RPMI7951 (cell line): ENCODE measurements at regions not wholly inside any gene's neighbourhood (a gene's known extent, or its start where the extent isn't known, plus 50 kb on each side); places are given as distances from the start of the nearest gene placed in this dataset.

Source experiments
- DNase-seq: peaks from one replicate; pipeline ENCODE4 v3.0.0-alpha.2; 2012; ENCODE audit warnings: low read depth

GRCh38 chr6:77979204-77979603 lies 326.4 kb downstream of the MEI4 start:
- no peak for DNase-seq

GRCh38 chr6:77986380-77987034 lies 333.7 kb downstream of the MEI4 start:
- DNase-seq, result no peak

GRCh38 chr6:77987035-77987384 lies 334.2 kb downstream of the MEI4 start:
- DNase-seq, result no peak

- no peak for DNase-seq
Measured at GRCh38 chr6:78010130-78010529, 357.3 kb downstream of the MEI4 start.

GRCh38 chr6:78020586-78020985 lies 367.7 kb downstream of the MEI4 start:
- DNase-seq, result no peak

- no peak for DNase-seq
Measured at GRCh38 chr6:78025502-78025901, 372.7 kb downstream of the MEI4 start.

- DNase-seq, result no peak
Measured at GRCh38 chr6:78031228-78031627, 378.4 kb downstream of the MEI4 start.

- DNase-seq, result no peak
Measured at GRCh38 chr6:78059171-78059570, 406.3 kb downstream of the MEI4 start.

GRCh38 chr6:78062993-78063392 lies 410.2 kb downstream of the MEI4 start:
- no peak for DNase-seq

- DNase-seq, result no peak
Measured at GRCh38 chr6:78076371-78076770, 423.5 kb downstream of the MEI4 start.

- no peak for DNase-seq
Measured at GRCh38 chr6:78089531-78089930, 436.7 kb downstream of the MEI4 start.

- no peak for DNase-seq
Measured at GRCh38 chr6:78093906-78094305, 441.1 kb downstream of the MEI4 start.

GRCh38 chr6:78101387-78101786 lies 448.5 kb downstream of the MEI4 start:
- DNase-seq, result no peak

GRCh38 chr6:78110641-78111040 lies 457.8 kb downstream of the MEI4 start:
- DNase-seq, result no peak

GRCh38 chr6:78117966-78118365 lies 465.1 kb downstream of the MEI4 start:
- DNase-seq, result no peak

GRCh38 chr6:78131521-78131920 lies 478.7 kb downstream of the MEI4 start:
- DNase-seq, result no peak

GRCh38 chr6:78132671-78133410 lies 480.0 kb downstream of the MEI4 start:
- no peak for DNase-seq

GRCh38 chr6:78150425-78150824 lies 497.6 kb downstream of the MEI4 start:
- no peak for DNase-seq

- no peak for DNase-seq
Measured at GRCh38 chr6:78153976-78154375, 501.1 kb downstream of the MEI4 start.

- DNase-seq, result no peak
Measured at GRCh38 chr6:78157606-78158005, 504.8 kb downstream of the MEI4 start.

GRCh38 chr6:78188891-78189290 lies 536.1 kb downstream of the MEI4 start:
- no peak for DNase-seq

GRCh38 chr6:78192057-78192456 lies 539.2 kb downstream of the MEI4 start:
- DNase-seq, result no peak

GRCh38 chr6:78199044-78199443 lies 546.2 kb downstream of the MEI4 start:
- no peak for DNase-seq

GRCh38 chr6:78222226-78222625 lies 569.4 kb downstream of the MEI4 start:
- no peak for DNase-seq
